ENCODE measurements at regions not wholly inside any gene's neighbourhood (a gene's known extent, or its start where the extent isn't known, plus 50 kb on each side); places are given as distances from the start of the nearest gene placed in this dataset.

DNA sequence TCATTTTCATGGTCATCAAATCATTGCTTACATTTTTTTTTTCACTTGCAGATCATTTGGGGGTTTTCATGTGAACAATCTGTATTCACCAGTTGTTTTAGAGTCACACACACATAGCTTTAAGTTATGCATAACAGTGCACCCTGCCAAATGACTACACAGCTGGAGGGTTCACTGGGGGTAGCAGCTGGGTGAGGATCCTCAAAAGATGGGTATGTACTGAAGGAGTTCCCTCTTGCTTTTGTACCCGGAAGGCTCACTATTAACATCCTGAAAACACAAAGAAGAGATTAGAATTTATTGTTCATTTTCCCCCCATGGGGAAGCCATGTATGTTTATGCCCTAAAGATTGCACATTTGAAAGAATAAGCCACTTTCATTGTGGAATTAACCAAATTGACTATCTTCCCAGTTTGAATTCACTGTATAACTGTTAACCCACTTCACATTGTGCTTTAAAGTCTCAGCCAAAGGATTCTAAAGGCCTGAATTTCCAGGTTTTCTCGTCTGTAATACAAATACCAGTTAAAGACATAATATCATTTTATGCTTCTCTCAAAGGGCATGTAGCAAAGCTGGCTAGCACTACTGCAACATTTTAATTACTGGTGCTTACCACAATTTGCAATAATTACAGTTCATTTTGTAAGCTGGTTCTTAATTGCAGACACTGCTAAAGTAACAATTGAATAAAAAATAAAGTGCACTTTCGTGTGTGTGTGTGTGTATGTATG, 466.4 kb upstream of the MEF2C start:
- WGBS (ENCODE audit: insufficient coverage, low coverage, low lambda C conversion rate, missing lambda C conversion rate): 42% methylated on average over 3 of the region's 3 CpGs
- no peak for TF ChIP-seq POLR2A (IDR thresholded peaks at IDR 0.05)
- TF ChIP-seq, protein P1, sequence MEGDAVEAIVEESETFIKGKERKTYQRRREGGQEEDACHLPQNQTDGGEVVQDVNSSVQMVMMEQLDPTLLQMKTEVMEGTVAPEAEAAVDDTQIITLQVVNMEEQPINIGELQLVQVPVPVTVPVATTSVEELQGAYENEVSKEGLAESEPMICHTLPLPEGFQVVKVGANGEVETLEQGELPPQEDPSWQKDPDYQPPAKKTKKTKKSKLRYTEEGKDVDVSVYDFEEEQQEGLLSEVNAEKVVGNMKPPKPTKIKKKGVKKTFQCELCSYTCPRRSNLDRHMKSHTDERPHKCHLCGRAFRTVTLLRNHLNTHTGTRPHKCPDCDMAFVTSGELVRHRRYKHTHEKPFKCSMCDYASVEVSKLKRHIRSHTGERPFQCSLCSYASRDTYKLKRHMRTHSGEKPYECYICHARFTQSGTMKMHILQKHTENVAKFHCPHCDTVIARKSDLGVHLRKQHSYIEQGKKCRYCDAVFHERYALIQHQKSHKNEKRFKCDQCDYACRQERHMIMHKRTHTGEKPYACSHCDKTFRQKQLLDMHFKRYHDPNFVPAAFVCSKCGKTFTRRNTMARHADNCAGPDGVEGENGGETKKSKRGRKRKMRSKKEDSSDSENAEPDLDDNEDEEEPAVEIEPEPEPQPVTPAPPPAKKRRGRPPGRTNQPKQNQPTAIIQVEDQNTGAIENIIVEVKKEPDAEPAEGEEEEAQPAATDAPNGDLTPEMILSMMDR (IDR thresholded peaks at IDR 0.05): no peak
- no peaks in the 10 kb centered on the region for H3K27me3 ChIP-seq
- no peaks in the 10 kb centered on the region for H3K36me3 ChIP-seq
- ATAC-seq (no peak), DNase-seq (no peak)
- intact Hi-C loops (cut with DNase I): no loop called here
- H3K27ac ChIP-seq: no peak overlapping the region
- H3K4me1 ChIP-seq: no peaks in the 10 kb centered on the region
- no peaks in the 10 kb centered on the region for H3K9me3 ChIP-seq
- H3K4me3 ChIP-seq: no peak overlapping the region

DNA sequence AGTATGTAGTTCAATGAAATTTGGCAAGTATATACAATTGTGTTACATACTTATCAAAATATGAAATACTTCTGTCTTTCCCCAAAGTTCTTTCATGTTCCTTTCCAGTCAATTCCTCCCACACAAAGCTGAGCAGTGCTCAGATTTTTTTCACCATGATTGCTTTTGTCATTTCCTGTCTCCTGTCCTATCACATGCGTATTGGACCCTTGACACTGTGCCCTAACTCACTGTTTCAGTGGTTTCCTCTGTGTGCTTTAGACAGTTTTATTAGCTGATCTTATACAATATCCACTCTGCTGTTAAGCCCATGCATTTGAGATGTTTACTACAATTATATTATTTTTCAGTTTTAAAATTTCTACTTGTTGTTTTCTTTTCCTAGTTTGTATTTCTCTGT, 463.6 kb upstream of the MEF2C start:
- WGBS (ENCODE audit: insufficient coverage, low coverage, low lambda C conversion rate, missing lambda C conversion rate): 25% methylated on average over 1 of the region's 1 CpG
- TF ChIP-seq, protein P1 (IDR thresholded peaks at IDR 0.05): no peak
- no peak for TF ChIP-seq POLR2A (IDR thresholded peaks at IDR 0.05)
- Histone ChIP-seq H3K27me3 (no peaks in the 10 kb centered on the region), H3K36me3 (no peaks in the 10 kb centered on the region), H3K27ac (no peak overlapping the region), H3K4me1 (no peaks in the 10 kb centered on the region), H3K4me3 (no peak overlapping the region), H3K9me3 (no peaks in the 10 kb centered on the region)
- intact Hi-C loops (cut with DNase I): no loop called here
- ATAC-seq: no peak
- DNase-seq: no peak

DNA sequence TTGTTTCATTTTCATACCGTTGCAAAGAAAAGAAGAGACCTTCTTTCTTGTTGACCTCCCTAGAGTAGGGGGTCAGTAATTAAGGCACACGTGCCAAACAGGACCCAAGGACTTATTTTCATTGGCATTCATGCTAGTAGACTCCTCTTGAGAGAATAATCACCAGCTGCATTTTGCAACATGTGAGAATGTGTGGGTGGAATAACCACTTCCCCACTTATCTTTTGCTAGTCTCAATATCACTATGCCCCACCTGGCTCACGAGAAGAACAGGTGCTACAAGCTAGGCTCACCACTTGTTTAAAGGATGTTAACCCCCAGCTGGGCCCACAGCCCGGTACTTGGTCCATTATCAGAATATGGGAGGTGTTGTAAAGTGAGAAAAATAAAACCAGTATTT, 460.7 kb upstream of the MEF2C start:
- Histone ChIP-seq H3K9me3 (no peaks in the 10 kb centered on the region), H3K4me1 (no peaks in the 10 kb centered on the region), H3K36me3 (no peaks in the 10 kb centered on the region), H3K27ac (no peak overlapping the region), H3K4me3 (no peak overlapping the region), H3K27me3 (no peaks in the 10 kb centered on the region)
- no peak for DNase-seq
- 36% methylated on average over 4 of the region's 4 CpGs for WGBS (ENCODE audit: insufficient coverage, low coverage, low lambda C conversion rate, missing lambda C conversion rate)
- TF ChIP-seq, protein P1 (IDR thresholded peaks at IDR 0.05): no peak
- no peak for TF ChIP-seq POLR2A (IDR thresholded peaks at IDR 0.05)
- ATAC-seq: peak in 1 of 4 donors; percentile 14
- intact Hi-C loops (cut with DNase I): no loop called here

DNA sequence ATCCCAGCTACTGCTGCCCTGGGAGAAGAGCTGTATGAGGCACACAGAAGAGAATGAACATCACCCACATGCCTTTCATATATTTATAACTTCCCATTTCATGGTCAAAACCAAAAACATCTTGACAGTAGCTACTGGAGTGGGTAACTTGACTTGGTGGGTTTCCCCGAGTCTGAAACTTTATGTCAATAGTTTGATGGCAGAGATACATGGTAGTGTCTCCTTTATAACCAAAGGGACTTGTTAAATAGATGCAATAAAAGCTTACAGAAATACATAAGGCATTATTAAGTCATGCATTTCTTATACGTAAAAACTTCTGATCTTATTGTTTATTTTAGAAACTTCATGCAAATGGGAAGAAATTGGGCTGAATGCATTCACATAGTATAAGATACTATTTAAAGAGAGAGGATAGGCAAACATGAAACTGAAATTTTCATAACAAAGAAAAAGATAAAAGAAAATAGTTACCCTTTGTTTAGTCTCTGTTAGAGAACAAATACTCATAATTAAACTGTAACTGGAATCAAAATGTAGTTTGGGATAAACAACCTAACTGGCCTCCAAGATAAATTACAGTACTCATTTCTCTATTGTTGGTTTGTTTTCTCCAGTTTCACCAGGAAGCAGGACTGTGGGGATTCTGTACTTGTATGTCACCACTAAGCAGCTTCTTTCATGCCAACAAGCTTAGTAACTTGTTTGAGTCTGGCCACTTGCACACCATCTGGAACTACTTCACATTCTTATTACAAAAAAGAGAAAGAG, 459.3 kb upstream of the MEF2C start:
- DNase-seq (no peak), ATAC-seq (no peak)
- Histone ChIP-seq H3K27me3 (no peaks in the 10 kb centered on the region), H3K27ac (no peak overlapping the region), H3K4me1 (no peaks in the 10 kb centered on the region), H3K36me3 (no peaks in the 10 kb centered on the region), H3K9me3 (no peaks in the 10 kb centered on the region), H3K4me3 (no peak overlapping the region)
- 53% methylated on average over 2 of the region's 2 CpGs for WGBS (ENCODE audit: insufficient coverage, low coverage, low lambda C conversion rate, missing lambda C conversion rate)
- TF ChIP-seq, protein P1 (IDR thresholded peaks at IDR 0.05): no peak
- TF ChIP-seq POLR2A (IDR thresholded peaks at IDR 0.05): no peak
- intact Hi-C loops (cut with DNase I): no loop called here
